ENCODE measurements at regions not wholly inside any gene's neighbourhood (a gene's known extent, or its start where the extent isn't known, plus 50 kb on each side); places are given as distances from the start of the nearest gene placed in this dataset.

- TF ChIP-seq CTCF (IDR thresholded peaks at IDR 0.05) (no peak), EP300 (IDR thresholded peaks at IDR 0.05; ENCODE audit: low read depth) (no peak), POLR2AphosphoS5 (IDR thresholded peaks at IDR 0.05) (no peak), POLR2A (IDR thresholded peaks at IDR 0.05) (no peak)
These were observed 119.3 kb downstream of the DAD1 start for GRCh38 chr14:22469538-22470303.
